NCI-H446 (cell line): ENCODE measurements at regions not wholly inside any gene's neighbourhood (a gene's known extent, or its start where the extent isn't known, plus 50 kb on each side); places are given as distances from the start of the nearest gene placed in this dataset.
"Not testable (repeated sequence)": the region's sequence is repeated elsewhere in the genome, so short reads cannot be mapped to it uniquely, and the experiment has no call there.

ENCODE experiments used
- DNase-seq, 2 experiments: peaks; one replicate each; lab custom pipeline; 2025; lab: John Stamatoyannopoulos, UW

DNA sequence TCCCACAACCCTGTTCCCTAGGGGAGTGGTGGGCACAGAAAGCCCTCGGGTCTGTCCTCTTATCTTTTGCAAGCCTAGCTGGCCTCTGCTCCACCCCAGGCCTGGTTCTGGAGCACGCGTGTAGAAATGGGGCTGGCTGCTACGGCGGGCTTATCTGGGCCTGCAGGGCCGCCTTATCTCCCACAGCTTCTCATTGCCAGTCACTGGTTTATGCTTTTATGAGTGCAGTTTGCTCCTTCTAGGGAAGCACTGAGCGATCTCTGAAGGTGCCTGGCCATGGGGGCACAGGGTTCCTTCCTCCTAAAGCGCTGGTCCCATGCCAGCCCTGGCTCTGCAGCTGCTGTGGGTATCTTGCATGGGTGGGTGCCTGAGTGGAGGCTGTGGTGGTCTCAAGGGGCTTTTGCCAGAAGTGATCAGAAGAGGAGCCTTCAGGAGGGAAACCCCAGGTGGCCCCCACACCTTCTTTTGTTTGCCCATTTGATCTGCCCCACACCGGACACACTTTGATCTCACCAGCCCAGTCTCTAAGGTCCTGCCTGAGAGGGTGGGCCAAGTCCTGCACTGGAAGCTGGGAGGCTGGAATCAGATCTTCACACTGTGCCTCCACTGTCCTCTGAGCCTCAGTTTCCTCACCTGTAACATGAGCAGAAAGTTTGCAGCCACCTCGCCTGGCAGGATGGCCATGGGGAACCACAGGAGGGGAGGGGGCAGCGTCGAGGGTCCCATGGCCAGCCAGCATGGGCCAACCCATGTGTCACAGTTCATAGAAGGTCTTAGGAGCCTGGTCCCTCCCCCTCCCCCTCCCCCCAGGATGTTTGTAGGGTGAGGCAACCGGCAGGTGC, 86.6 kb upstream of the FGF3 start:
- DNase-seq, result no peak

- DNase-seq, result no peak
These were observed 87.3 kb upstream of the FGF3 start for GRCh38 chr11:69906453-69906907.

- no peak for DNase-seq
These were observed 88.4 kb upstream of the FGF3 start for GRCh38 chr11:69907611-69908010.

GRCh38 chr11:69908511-69909220, 89.5 kb upstream of the FGF3 start:
- no peak for DNase-seq

DNA sequence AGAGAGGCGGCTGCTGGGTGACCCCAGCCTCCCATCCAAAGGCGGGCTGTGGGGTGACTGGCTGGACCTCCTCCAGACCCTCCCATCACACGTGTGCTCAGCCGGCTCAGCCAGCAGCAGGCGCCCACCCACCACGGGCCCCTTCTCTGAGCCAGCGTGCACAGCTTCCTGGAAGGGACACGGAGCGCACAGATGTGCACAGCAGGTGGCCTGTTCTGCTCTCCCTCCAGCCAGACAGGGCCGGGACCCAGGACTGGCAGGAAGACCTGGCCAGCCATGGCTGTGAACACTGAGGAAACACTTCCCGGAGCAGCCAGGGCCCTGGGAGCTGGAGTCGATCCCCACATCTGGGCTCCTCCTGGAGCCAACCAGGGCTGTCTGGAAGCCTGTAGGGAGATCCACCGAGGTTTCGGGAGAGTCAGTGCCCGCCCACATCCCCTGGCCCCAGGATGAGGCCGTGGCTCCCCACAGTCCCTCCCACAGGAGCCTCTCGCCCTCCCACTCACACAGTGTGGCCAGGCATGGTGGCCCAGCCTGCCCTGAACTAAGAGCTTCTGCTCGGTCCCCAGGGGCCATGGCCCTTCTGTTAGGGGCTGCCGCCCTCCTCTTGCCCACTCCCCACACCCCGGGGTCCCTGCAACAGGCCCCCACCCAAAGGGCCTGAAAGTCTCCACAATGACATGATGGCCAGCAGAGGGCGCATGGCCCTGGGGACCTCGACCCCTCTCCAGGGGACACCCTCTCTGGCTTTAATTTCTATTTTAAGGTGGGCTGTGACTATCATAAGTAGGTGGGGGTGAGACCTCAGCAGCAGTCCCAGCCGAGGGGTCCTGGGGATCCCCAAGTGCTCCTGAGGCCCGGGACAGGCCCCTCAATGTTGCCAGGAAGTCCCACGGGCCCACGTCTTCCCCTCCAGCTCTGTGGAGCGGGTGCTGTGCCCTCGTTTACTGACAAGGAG, 90.6 kb upstream of the FGF3 start:
- no peak for DNase-seq

DNA sequence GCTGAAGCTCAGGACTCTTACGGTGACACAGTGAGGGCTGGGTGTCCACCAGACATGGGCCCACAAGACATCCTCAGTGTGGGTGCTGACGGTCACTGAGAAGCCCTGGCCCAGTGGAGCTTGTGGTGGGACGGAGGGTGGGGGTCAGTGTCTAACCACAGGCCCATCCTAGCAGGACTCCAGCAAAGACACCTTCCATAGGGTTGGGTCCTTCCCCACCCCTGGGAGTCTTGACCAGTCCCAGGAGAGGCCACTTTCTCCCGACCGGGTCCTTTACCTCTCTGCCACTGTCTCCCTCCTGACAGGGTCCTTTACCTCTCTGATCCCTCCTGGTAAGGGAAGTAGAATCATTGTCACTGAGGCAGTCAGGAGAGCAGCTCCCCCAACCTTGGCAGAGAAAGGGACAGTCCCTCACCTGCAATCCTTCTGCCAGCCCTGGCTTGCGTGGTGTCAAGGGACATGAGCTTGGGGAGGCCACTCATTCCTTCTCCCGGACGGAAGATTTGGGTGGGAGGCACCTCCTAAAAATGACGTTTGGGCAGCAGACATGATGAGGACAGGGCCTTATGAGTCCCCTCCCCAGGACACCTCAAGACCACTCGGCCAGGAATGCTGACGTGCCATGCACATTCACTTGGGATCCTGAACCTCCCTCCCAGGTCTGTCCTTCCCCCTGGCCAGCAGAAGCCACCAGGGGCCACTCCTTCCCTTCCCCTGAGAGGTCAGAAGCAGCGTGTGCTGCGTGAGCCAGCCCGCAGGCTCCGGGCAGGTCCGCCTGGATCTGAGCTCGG, 91.5 kb upstream of the FGF3 start:
- no peak for DNase-seq

DNA sequence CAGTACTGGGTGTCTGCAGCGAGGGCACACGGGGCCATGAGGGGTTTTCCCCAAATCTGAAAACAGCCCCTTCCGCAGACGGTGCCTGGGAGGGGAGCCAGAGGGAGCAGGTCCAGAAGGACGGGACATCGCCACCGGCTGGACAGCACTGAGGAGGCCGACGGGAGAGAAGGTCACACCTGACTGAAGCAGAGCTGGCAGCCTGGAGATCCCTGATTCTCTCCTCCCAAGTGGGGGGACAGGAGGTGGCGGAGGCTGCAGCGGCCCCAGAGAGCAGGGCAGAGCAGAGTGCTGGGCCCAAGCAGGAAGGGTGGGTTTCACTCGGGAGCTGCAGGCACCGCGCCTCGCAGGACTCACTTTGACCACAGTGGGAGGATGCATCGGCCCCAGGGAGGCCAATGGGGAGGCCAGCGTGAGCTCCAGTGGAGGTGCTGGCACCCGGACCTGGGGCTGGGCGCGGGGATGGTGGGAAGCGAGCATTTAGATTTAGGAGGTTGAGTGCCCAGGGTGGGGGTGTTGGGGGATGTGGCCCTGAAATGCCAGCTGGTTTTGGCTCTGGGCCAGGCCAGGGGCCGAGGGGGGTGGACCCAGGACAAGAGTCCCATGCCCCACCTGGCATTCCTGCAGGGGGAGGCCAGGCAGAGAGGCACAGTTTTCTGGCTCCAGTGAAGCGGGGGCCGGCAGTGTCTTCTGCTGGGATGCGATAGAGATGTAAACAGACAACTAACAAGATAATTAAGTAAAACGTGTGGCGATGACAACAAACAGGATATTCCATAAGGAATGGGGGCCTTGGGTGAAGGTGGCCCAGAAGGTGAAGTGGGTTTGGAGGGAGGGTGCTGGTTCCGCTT, 92.3 kb upstream of the FGF3 start:
- DNase-seq, result no peak

- DNase-seq, result no peak
These were observed 93.1 kb upstream of the FGF3 start for GRCh38 chr11:69912161-69912910.

DNA sequence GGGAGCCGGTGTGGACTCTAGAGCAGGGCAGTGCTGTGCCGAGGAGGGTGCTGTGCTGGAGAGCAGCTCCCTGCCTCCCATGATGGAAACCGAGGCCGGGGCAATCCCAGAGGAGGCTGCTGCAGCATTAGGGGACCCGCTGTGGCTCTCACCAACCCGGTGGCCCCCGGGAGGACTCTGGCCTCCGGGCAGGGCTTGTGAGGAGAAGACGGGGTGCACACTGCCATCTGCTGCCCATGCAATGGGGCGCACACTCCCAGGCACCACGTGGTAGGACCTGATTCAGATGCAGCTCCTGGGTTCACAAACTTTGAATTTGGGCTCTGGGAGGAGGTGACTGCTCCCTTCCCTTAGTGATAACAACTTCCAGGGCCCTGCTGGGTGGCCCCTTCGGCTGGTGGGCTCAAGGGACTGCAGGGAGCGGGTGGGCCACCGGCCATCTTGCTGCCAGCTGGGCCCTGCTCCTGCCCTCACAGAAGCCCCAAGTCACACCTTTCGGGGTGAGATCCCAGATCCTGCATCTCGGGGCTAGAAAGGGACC, 93.8 kb upstream of the FGF3 start:
- no peak for DNase-seq

- DNase-seq, result no peak
These were observed 94.5 kb upstream of the FGF3 start for GRCh38 chr11:69913591-69914285.

- DNase-seq, result no peak
These were observed 95.3 kb upstream of the FGF3 start for GRCh38 chr11:69914286-69915150.

DNA sequence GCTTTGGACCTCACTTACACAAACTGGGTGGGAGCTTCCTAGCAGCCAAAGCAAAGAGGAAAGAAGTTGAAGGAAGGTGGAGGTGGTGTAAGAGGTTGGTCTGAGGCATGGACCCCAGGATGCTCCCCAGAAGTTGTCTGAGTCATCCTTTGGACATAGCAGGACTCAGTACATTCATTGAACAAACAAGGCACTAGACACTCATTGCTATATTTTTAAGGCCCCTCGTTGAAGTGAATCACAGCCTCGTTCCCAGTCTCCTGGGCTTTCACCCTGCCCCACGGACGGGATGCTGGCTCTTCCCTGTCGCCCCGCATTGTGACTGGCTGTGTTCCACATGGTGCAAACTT, 95.9 kb upstream of the FGF3 start:
- no peak for DNase-seq

DNA sequence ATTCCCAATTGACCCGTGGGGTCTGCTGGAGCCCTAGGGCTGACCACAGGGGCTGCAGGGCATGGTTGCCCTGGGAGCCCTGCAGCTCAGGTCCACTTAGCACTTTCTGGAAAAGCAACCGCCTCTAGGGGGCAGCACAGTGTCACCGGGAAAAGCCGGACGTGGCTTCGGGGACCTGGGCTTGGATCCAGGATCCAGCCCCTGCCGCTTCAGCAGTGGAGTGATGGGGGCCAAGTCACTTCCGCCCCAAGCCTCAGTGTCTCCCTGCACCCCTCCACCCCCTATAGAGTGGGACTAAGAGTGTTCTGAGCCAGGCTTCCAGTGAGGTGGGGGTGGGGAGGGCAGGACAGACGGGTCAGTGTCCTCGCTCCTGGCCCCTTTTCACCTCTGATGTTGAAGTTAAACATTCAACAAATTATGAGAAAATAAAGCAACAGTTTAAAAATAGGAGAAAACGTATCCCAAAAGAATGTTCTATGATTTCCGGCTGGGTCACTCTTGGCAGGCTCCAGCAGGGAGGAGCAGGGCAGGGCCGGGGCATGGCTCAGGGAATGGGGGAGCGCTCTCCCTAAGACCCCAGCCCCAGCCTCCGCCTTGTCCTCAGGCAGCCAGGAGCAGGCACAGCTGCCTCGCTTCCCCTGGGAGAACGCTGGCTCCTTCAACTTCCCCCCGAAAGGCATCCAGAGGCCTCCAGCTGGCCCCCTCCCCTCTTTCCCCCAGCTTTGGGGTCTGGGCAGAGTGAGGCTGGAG, 96.5 kb upstream of the FGF3 start:
- DNase-seq, result peak in 1 of 2 experiments; percentile 60

DNA sequence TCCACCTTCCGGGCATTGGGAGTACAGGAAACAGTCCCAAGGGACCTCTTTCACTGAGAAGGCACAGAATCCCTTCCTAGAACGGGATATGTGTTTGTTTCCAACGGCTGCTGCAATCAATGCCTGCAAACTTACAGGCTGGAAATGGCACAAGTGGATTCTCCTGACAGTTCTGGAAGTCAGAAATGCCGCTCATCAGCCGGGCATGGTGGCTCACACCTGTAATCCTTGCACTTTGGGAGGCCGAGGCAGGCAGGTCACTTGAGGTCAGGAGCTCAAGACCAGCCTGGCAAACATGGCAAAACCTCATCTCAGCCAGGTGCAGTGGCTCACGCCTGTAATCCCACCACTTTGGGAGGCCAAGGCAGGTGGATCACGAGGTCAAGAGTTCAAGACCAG, 97.0 kb upstream of the FGF3 start:
- not testable (repeated sequence) for DNase-seq

- DNase-seq, result no peak
These were observed 97.7 kb upstream of the FGF3 start for GRCh38 chr11:69916806-69917387.

- DNase-seq, result no peak
These were observed 98.3 kb upstream of the FGF3 start for GRCh38 chr11:69917529-69917928.
